Astrocyte (in vitro differentiated cells and primary cell): ENCODE measurements at regions not wholly inside any gene's neighbourhood (a gene's known extent, or its start where the extent isn't known, plus 50 kb on each side); places are given as distances from the start of the nearest gene placed in this dataset.
"Not testable (repeated sequence)": the region's sequence is repeated elsewhere in the genome, so short reads cannot be mapped to it uniquely, and the experiment has no call there.

Source experiments
- DNase-seq: peaks from one replicate; pipeline ENCODE4 v3.0.0-alpha.2; 2010; ENCODE audit warnings: low read depth
- FAIRE-seq: peaks from 2 replicates; lab custom pipeline; 2011; peaks lifted over from hg19 to GRCh38; lab: Jason Lieb, UNC
- H2AFZ ChIP-seq: 2 replicates; pipeline ENCODE4 v1.6.0; 2012; ENCODE audit warnings: low read depth, low read length, inconsistent platforms
- H3K27ac ChIP-seq: 2 replicates; pipeline ENCODE4 v1.5.1; 2011; ENCODE audit warnings: low read depth, low read length, inconsistent platforms
- H3K27me3 ChIP-seq: 2 replicates; pipeline ENCODE4 v1.6.0; 2011; ENCODE audit warnings: low read length, inconsistent platforms; ENCODE audit not compliant: insufficient read depth
- H3K36me3 ChIP-seq: 2 replicates; pipeline ENCODE4 v1.5.1; 2011; ENCODE audit warnings: low read length, inconsistent platforms; ENCODE audit not compliant: insufficient read depth
- H3K4me1 ChIP-seq: 2 replicates; pipeline ENCODE4 v1.5.1; 2011; ENCODE audit warnings: low read length, inconsistent platforms; ENCODE audit not compliant: insufficient read depth
- H3K4me2 ChIP-seq: 2 replicates; pipeline ENCODE4 v1.6.0; 2012; ENCODE audit warnings: low read length, inconsistent platforms
- H3K4me3 ChIP-seq: 2 replicates; pipeline ENCODE4 v1.5.1; 2011; ENCODE audit warnings: low read depth, mild to moderate bottlenecking, low read length, inconsistent platforms; ENCODE audit not compliant: insufficient read depth
- H3K79me2 ChIP-seq: 2 replicates; pipeline ENCODE4 v1.6.0; 2012; ENCODE audit warnings: mild to moderate bottlenecking, low read length, inconsistent platforms; ENCODE audit not compliant: insufficient read depth
- H3K9ac ChIP-seq: 2 replicates; pipeline ENCODE4 v1.6.0; 2012; ENCODE audit warnings: mild to moderate bottlenecking, low read length, inconsistent platforms
- H3K9me3 ChIP-seq: 2 replicates; pipeline ENCODE4 v1.5.1; 2012; ENCODE audit warnings: low read depth, mild to moderate bottlenecking, low read length, inconsistent platforms; ENCODE audit not compliant: insufficient read depth
- H4K20me1 ChIP-seq: 2 replicates; pipeline ENCODE4 v1.6.0; 2012; ENCODE audit warnings: low read length, inconsistent platforms; ENCODE audit not compliant: insufficient read depth
- H3K27ac Mint-ChIP-seq: one replicate; pipeline ENCODE4 v1.8.0; 2021; ENCODE audit warnings: mild to moderate bottlenecking, mixed read lengths; ENCODE audit not compliant: unreplicated experiment
- H3K27me3 Mint-ChIP-seq: one replicate; pipeline ENCODE4 v1.8.0; 2021; ENCODE audit warnings: low read depth, mixed read lengths; ENCODE audit not compliant: unreplicated experiment
- H3K36me3 Mint-ChIP-seq: one replicate; pipeline ENCODE4 v1.8.0; 2021; ENCODE audit warnings: low read depth, mixed read lengths; ENCODE audit not compliant: unreplicated experiment
- H3K4me1 Mint-ChIP-seq: one replicate; pipeline ENCODE4 v1.8.0; 2021; ENCODE audit warnings: low read depth, mixed read lengths; ENCODE audit not compliant: unreplicated experiment
- H3K4me3 Mint-ChIP-seq: one replicate; pipeline ENCODE4 v1.8.0; 2021; ENCODE audit warnings: mild to moderate bottlenecking, moderate library complexity, mixed read lengths; ENCODE audit not compliant: unreplicated experiment
- H3K9me3 Mint-ChIP-seq: one replicate; pipeline ENCODE4 v1.8.0; 2021; ENCODE audit warnings: mild to moderate bottlenecking, mixed read lengths; ENCODE audit not compliant: unreplicated experiment

DNA sequence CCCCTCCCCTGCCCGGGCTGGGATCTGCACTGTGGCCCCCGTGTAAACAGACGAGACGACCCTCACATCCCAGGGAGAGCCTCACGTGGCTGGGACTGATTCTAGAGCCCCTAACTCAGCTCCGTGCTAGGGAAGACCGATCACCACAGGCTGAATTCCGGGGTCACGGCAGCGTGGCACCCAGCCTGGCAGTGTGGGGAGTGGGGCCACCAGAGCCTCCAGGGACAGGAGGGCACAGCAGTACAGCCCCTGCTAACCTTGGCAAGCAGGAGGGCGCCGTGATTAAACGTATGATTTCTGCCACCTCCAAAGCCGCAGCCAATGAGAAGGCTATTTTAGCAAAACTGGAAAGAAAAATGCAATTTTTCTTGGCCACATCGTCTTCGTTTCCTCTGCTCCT is 188.3 kb downstream of the NPIPB11 start:
- peaks cover 24% of the 10 kb centered on the region for H3K4me1 ChIP-seq
- not testable (repeated sequence) for H3K27ac Mint-ChIP-seq, H3K9ac ChIP-seq, DNase-seq, H3K36me3 ChIP-seq, H3K36me3 Mint-ChIP-seq, H3K27me3 ChIP-seq, H3K9me3 Mint-ChIP-seq, H3K27me3 Mint-ChIP-seq, H3K4me3 Mint-ChIP-seq, H3K4me3 ChIP-seq, FAIRE-seq, H2AFZ ChIP-seq, H3K9me3 ChIP-seq, H3K27ac ChIP-seq, H3K4me2 ChIP-seq, H3K4me1 Mint-ChIP-seq, H4K20me1 ChIP-seq
- H3K79me2 ChIP-seq, result peaks cover 13% of the 10 kb centered on the region

DNA sequence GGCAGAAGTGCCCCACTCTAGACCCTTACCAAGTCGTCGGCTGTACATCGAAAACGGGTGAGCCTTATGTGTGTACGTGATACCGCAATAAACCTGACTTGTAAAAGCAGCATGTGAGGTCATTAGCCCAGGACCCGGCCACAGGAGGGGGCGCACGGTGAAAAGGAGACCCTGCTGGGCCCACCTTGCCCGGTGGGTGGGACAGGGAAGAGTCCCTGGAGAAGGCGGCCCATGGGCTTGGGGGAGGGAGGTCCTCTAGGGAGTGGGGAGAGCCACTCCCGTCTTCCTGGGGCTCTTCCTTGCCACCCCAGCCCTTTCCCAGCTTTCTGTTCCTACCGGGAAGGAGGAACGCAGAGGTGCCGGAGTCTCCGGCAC is 188.8 kb downstream of the NPIPB11 start:
- H4K20me1 ChIP-seq, H3K4me3 Mint-ChIP-seq, H3K4me3 ChIP-seq, H3K4me2 ChIP-seq, H3K27ac Mint-ChIP-seq, H2AFZ ChIP-seq, H3K9me3 Mint-ChIP-seq, DNase-seq, FAIRE-seq, H3K9me3 ChIP-seq, H3K36me3 ChIP-seq, H3K9ac ChIP-seq, H3K4me1 Mint-ChIP-seq, H3K36me3 Mint-ChIP-seq, H3K27me3 Mint-ChIP-seq, H3K27ac ChIP-seq, H3K27me3 ChIP-seq: not testable (repeated sequence)
- peaks cover 13% of the 10 kb centered on the region for H3K79me2 ChIP-seq
- peaks cover 24% of the 10 kb centered on the region for H3K4me1 ChIP-seq

DNA sequence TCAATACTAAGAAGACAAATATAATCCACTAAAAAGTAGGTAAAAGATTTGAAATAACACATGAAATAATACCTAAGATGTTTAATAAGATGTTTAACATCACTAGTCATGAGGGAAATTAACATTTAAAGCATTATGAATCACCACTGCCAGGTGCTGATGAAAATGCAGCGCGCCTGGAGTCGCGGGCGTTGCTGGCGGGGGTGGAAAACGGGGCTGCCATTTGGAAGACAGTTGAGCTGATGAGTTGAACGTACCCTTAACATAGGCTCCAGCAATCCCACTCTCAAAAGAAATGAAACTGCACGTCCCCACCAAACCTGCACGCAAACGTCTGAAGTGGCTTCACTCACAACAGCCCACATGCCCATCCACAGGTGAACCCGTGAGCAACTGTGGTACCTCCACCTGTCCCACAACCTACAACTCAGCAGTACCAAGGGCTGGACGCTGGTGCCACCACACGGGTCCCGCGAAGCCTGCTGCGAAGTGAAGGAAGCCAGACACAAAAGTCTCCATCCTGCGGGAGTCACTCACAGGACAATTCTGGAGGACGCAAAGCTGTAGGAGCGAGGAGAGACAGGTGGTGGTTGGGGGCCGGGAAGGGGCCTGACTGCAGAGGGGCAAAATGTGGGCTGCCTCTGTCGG is 189.3 kb downstream of the NPIPB11 start:
- Histone ChIP-seq H3K4me1 (peaks cover 24% of the 10 kb centered on the region), H3K79me2 (peaks cover 13% of the 10 kb centered on the region), H3K4me2 (peak overlapping the region; percentile 35)
- H3K27me3 ChIP-seq, H3K9me3 ChIP-seq, H3K4me3 ChIP-seq, H3K4me3 Mint-ChIP-seq, H3K4me1 Mint-ChIP-seq, H3K27ac Mint-ChIP-seq, H4K20me1 ChIP-seq, H3K36me3 ChIP-seq, H3K9ac ChIP-seq, H3K9me3 Mint-ChIP-seq, H3K27ac ChIP-seq, FAIRE-seq, H2AFZ ChIP-seq, H3K27me3 Mint-ChIP-seq, H3K36me3 Mint-ChIP-seq: not testable (repeated sequence)
- peak; percentile 31 for DNase-seq

DNA sequence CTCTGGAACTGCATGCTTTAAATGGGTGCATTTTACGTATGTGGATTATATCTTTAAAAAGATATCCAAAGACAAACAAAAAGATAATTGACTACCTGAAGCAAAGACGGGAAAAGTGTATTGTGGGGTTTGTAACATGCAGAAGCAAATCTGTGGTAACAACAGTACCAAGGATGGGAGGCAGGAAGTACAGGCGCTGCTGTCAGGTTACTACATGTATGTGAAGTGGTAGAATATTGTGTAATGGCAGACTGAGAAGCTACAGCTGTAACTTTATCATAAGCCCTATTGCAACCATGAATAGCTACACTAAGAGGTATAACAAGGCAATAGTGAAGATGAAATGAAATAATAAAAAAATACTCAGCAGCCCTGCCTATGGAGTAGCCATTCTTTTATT is 192.7 kb downstream of the NPIPB11 start:
- H3K9me3 Mint-ChIP-seq, H3K27me3 ChIP-seq, H4K20me1 ChIP-seq, H3K9me3 ChIP-seq, H3K4me3 Mint-ChIP-seq, H3K79me2 ChIP-seq, H3K4me1 Mint-ChIP-seq, H3K9ac ChIP-seq, H3K27ac ChIP-seq, H3K36me3 Mint-ChIP-seq, H3K27me3 Mint-ChIP-seq, DNase-seq, H2AFZ ChIP-seq, H3K4me3 ChIP-seq, H3K4me1 ChIP-seq, H3K36me3 ChIP-seq, H3K4me2 ChIP-seq, FAIRE-seq, H3K27ac Mint-ChIP-seq: not testable (repeated sequence)

DNA sequence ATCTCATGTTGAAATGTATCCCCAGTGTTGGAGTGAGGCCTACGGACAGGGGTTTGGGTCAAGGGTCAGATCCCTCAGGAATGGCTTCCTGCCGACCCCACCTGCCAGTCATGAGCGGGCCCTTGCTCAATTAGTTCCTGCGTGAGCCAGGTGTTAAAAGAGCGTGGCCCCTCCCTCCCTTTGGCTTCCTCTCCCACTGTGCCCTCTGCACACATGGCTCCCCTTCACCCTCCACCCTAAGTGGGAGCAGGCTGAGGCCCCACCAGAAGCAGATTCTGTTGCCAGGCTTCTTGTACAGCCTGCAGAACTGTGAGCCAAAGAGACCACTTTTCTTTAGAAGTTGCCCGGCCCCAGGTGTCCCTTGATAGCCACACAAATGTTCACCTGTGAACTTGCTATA is 193.3 kb downstream of the NPIPB11 start:
- H3K27me3 ChIP-seq, H3K27ac Mint-ChIP-seq, H3K4me3 Mint-ChIP-seq, H3K9me3 ChIP-seq, H3K4me1 Mint-ChIP-seq, H2AFZ ChIP-seq, DNase-seq, H3K4me2 ChIP-seq, H3K4me3 ChIP-seq, H3K27me3 Mint-ChIP-seq, H3K4me1 ChIP-seq, H4K20me1 ChIP-seq, H3K9me3 Mint-ChIP-seq, H3K9ac ChIP-seq, FAIRE-seq, H3K79me2 ChIP-seq, H3K36me3 ChIP-seq, H3K36me3 Mint-ChIP-seq, H3K27ac ChIP-seq: not testable (repeated sequence)

DNA sequence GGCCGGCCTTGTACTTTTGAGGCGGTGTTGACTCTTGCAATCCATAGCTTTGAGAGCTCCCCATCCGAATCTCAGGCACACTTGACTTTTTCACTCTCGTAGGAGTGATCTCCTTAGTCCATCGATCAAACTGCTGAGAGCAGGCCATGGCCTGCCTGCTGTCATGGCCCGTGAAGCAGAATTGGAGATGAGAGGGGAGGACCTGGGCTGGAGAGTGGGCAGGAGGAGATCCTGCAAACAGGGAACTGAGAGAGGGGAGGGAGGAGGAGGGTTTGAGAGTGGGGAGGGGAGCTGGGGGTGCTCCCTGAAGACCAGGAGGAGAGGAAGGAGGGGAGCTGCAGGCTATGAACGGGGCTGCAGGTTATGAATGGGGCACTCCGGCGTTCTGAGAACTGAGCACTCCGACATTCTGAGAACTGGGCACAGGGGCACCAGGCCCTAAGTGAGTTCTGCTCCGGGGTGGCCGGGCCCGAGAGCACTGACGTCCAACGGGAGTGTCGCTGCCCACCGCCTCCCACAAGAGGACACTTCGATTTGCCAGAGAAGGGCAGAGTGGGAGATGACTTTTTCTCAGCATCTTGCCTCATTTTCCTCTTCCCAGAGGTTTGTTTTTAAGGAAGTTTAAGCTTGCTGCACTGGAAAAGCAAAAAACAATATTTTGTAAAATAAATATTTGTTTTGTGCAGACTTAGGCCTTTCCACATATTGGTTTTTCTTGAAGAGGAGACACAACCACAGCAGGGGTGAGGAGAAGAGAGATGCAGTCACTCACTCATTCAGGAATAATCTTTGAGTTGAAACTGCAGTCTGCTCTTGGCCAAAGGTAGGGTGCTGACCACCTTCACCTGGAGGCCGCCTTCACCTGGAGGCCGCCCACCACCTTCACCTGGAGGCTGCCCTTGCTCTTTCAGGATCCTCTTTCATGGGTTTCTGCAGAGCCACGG is 194.2 kb downstream of the NPIPB11 start:
- not testable (repeated sequence) for H4K20me1 ChIP-seq, DNase-seq, H3K4me1 ChIP-seq, FAIRE-seq, H3K27ac ChIP-seq, H3K27me3 ChIP-seq, H3K27ac Mint-ChIP-seq, H3K79me2 ChIP-seq, H3K9me3 ChIP-seq, H3K4me3 ChIP-seq, H3K27me3 Mint-ChIP-seq, H3K36me3 Mint-ChIP-seq, H3K4me3 Mint-ChIP-seq, H3K4me2 ChIP-seq, H3K9ac ChIP-seq, H2AFZ ChIP-seq, H3K9me3 Mint-ChIP-seq, H3K36me3 ChIP-seq, H3K4me1 Mint-ChIP-seq
